ENCODE measurements at regions not wholly inside any gene's neighbourhood (a gene's known extent, or its start where the extent isn't known, plus 50 kb on each side); places are given as distances from the start of the nearest gene placed in this dataset.

- no peaks in the 10 kb centered on the region for H3K79me2 ChIP-seq (ENCODE audit: low read depth)
- H4K20me1 ChIP-seq (ENCODE audit: insufficient read depth), result no peaks in the 10 kb centered on the region
- TF ChIP-seq EZH2 (IDR thresholded peaks at IDR 0.05; ENCODE audit: low read depth), result no peak
- TF ChIP-seq, protein P1, sequence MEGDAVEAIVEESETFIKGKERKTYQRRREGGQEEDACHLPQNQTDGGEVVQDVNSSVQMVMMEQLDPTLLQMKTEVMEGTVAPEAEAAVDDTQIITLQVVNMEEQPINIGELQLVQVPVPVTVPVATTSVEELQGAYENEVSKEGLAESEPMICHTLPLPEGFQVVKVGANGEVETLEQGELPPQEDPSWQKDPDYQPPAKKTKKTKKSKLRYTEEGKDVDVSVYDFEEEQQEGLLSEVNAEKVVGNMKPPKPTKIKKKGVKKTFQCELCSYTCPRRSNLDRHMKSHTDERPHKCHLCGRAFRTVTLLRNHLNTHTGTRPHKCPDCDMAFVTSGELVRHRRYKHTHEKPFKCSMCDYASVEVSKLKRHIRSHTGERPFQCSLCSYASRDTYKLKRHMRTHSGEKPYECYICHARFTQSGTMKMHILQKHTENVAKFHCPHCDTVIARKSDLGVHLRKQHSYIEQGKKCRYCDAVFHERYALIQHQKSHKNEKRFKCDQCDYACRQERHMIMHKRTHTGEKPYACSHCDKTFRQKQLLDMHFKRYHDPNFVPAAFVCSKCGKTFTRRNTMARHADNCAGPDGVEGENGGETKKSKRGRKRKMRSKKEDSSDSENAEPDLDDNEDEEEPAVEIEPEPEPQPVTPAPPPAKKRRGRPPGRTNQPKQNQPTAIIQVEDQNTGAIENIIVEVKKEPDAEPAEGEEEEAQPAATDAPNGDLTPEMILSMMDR (conservative IDR thresholded peaks at IDR 0.05), result no peak
- no peak for DNase-seq
- no TSS peak for BruUV-seq (replicated peaks)
- POLR2A ChIA-PET (ENCODE audit: unreplicated experiment), result no interaction called here
- no peak overlapping the region for H3K4me2 ChIP-seq
- no peak overlapping the region for H3K27ac ChIP-seq
- no peaks in the 10 kb centered on the region for H3K9me3 ChIP-seq (ENCODE audit: insufficient read depth, low read depth)
- H3K4me3 ChIP-seq, result no peak overlapping the region
- H3K36me3 ChIP-seq (ENCODE audit: low read depth), result no peaks in the 10 kb centered on the region
- intact Hi-C loops (cut with micrococcal nuclease; ENCODE audit: unreplicated experiment), result no loop called here
- CTCF ChIA-PET, result no interaction called here
- H3K27me3 ChIP-seq (ENCODE audit: insufficient read depth, low read depth), result no peaks in the 10 kb centered on the region
- no peak overlapping the region for H2AFZ ChIP-seq
- no peaks in the 10 kb centered on the region; the same call in 1 of the 2 replicates for H3K9me2 ChIP-seq (ENCODE audit: insufficient read depth)
- no peaks in the 10 kb centered on the region for H3F3A ChIP-seq (ENCODE audit: insufficient read depth, low read depth)
- H3K4me1 ChIP-seq (replicated peaks; ENCODE audit: insufficient read depth), result no peaks in the 10 kb centered on the region
These were observed 421.4 kb upstream of the CYRIA start for GRCh38 chr2:17086990-17087389.

DNA sequence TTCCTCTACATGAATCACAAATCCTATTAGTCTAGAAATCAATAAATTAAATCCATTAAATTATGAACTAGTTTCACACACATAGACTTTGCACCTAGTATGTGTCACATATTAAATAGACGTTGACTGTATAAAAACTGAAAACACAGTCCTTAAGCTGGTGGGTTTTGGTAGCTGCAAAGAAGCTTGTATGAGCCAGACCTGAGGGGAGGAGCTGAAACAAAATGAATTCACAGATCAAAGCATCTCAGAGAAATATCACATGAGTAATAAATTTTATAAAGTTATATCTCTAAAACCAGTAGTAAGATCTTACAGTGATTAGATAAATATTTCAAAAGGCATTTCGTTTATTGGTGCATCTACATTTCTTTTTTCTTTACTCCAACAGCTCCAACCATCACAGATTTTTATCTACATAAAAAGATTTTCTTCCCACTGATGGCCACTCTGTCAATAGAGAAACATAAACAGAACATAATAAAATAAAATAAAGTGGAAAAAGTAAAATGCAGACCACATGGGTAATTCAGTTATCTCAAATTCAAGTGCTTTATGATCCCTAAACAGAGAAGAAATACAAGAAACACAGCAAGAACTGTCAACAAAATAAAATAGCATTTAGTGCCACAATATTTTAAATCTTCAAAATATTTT is 420.0 kb upstream of the CYRIA start:
- no peaks in the 10 kb centered on the region for H3K9me3 ChIP-seq (ENCODE audit: insufficient read depth, low read depth)
- POLR2A ChIA-PET (ENCODE audit: unreplicated experiment), result no interaction called here
- CTCF ChIA-PET, result no interaction called here

GRCh38 chr2:17084877-17085276 is 419.2 kb upstream of the CYRIA start:
- Histone ChIP-seq H3K4me3 (no peak overlapping the region), H4K20me1 (ENCODE audit: insufficient read depth) (no peaks in the 10 kb centered on the region), H3K9me3 (ENCODE audit: insufficient read depth, low read depth) (0 out of 2 replicates have a peak, but pooled peaks cover 3% of the 10 kb centered on the region), H3K36me3 (ENCODE audit: low read depth) (no peaks in the 10 kb centered on the region), H3K9me2 (ENCODE audit: insufficient read depth) (no peaks in the 10 kb centered on the region; the same call in 1 of the 2 replicates), H3F3A (ENCODE audit: insufficient read depth, low read depth) (no peaks in the 10 kb centered on the region), H2AFZ (no peak overlapping the region), H3K4me2 (no peak overlapping the region), H3K79me2 (ENCODE audit: low read depth) (no peaks in the 10 kb centered on the region), H3K4me1 (replicated peaks; ENCODE audit: insufficient read depth) (no peaks in the 10 kb centered on the region), H3K27me3 (ENCODE audit: insufficient read depth, low read depth) (no peaks in the 10 kb centered on the region), H3K27ac (no peak overlapping the region)
- intact Hi-C loops (cut with micrococcal nuclease; ENCODE audit: unreplicated experiment), result no loop called here
- no TSS peak for BruUV-seq (replicated peaks)
- no peak for TF ChIP-seq EZH2 (IDR thresholded peaks at IDR 0.05; ENCODE audit: low read depth)
- TF ChIP-seq, protein P1 (conservative IDR thresholded peaks at IDR 0.05), result no peak
- DNase-seq, result no peak
- ChIA-PET POLR2A (ENCODE audit: unreplicated experiment) (no interaction called here), CTCF (no interaction called here)

More for the DNA sequence above, 420.0 kb upstream of the CYRIA start:
- Histone ChIP-seq H3K79me2 (ENCODE audit: low read depth) (no peaks in the 10 kb centered on the region), H3K9me2 (ENCODE audit: insufficient read depth) (no peaks in the 10 kb centered on the region; the same call in 1 of the 2 replicates), H4K20me1 (ENCODE audit: insufficient read depth) (no peaks in the 10 kb centered on the region), H3K4me3 (no peak overlapping the region), H3K4me1 (replicated peaks; ENCODE audit: insufficient read depth) (no peaks in the 10 kb centered on the region), H2AFZ (no peak overlapping the region), H3F3A (ENCODE audit: insufficient read depth, low read depth) (no peaks in the 10 kb centered on the region), H3K27ac (no peak overlapping the region), H3K27me3 (ENCODE audit: insufficient read depth, low read depth) (no peaks in the 10 kb centered on the region), H3K36me3 (ENCODE audit: low read depth) (no peaks in the 10 kb centered on the region), H3K4me2 (no peak overlapping the region)
- TF ChIP-seq EZH2 (IDR thresholded peaks at IDR 0.05; ENCODE audit: low read depth), result no peak
- DNase-seq, result no peak
- intact Hi-C loops (cut with micrococcal nuclease; ENCODE audit: unreplicated experiment), result no loop called here
- no TSS peak for BruUV-seq (replicated peaks)

DNA sequence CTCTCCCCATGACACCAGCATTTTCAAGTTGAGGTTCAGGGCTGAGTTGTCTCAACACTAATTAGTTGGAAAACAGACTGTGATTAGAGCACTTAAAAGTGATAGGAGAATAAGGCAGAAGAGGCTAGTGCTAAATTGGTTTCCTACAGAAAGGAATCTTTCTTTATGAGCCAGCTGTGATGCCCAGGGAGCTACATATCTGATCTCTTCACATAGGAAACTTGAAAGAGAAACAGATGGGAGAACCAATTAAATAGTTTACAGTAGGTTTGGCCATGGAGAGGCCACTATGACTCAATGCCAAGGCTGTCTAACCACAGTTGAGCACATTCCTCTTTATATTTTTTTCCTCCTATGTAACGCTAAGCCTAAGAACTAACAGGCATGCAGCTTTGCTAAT is 418.3 kb upstream of the CYRIA start:
- POLR2A ChIA-PET (ENCODE audit: unreplicated experiment), result no interaction called here
- Histone ChIP-seq H3K4me2 (no peak overlapping the region), H3K27ac (no peak overlapping the region), H3K79me2 (ENCODE audit: low read depth) (no peaks in the 10 kb centered on the region), H3F3A (ENCODE audit: insufficient read depth, low read depth) (no peaks in the 10 kb centered on the region), H3K4me1 (replicated peaks; ENCODE audit: insufficient read depth) (no peaks in the 10 kb centered on the region), H2AFZ (no peak overlapping the region), H3K4me3 (no peak overlapping the region), H3K9me2 (ENCODE audit: insufficient read depth) (no peaks in the 10 kb centered on the region; the same call in 1 of the 2 replicates), H3K36me3 (ENCODE audit: low read depth) (no peaks in the 10 kb centered on the region), H4K20me1 (ENCODE audit: insufficient read depth) (no peaks in the 10 kb centered on the region), H3K9me3 (ENCODE audit: insufficient read depth, low read depth) (0 out of 2 replicates have a peak, but pooled peaks cover 11% of the 10 kb centered on the region), H3K27me3 (ENCODE audit: insufficient read depth, low read depth) (no peaks in the 10 kb centered on the region)
- TF ChIP-seq, protein P1 (conservative IDR thresholded peaks at IDR 0.05), result no peak
- no peak for TF ChIP-seq EZH2 (IDR thresholded peaks at IDR 0.05; ENCODE audit: low read depth)
- intact Hi-C loops (cut with micrococcal nuclease; ENCODE audit: unreplicated experiment), result no loop called here
- DNase-seq, result no peak
- CTCF ChIA-PET, result no interaction called here
- no TSS peak for BruUV-seq (replicated peaks)

All from PC-9 (cell line).